ENCODE measurements at regions not wholly inside any gene's neighbourhood (a gene's known extent, or its start where the extent isn't known, plus 50 kb on each side); places are given as distances from the start of the nearest gene placed in this dataset.
"Not testable (repeated sequence)": the region's sequence is repeated elsewhere in the genome, so short reads cannot be mapped to it uniquely, and the experiment has no call there.

DNA sequence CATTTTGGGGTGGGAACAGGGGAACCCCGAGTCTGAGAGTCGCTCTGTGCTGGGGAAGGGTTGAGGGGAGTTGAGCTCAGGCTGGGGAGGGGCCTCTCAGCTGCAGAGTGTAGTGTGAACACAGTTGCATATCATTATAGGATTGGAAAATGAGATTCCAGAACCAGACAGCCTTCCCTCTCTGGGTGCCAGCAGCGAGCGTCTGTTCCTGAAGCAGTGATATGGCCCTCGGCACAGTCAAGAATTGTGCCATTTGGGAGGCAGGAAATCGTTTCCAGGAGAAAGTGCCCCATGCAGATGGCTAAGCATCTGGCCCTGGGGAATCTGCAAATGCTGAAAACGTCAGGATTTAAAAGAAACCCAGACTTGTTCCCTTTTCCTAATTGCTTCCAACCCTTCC lies 70.4 kb upstream of the SFSWAP start:
- Histone ChIP-seq H3K9ac (ENCODE audit: low read depth, low read length) (no peak overlapping the region), H3K9me3 (ENCODE audit: control insufficient read depth, insufficient read depth, low read length) (no peaks in the 10 kb centered on the region), H3K27ac (ENCODE audit: low read depth, low read length) (no peak overlapping the region), H3K4me3 (ENCODE audit: low read depth, low read length) (no peak overlapping the region), H3K27me3 (ENCODE audit: control insufficient read depth, insufficient read depth, low read length) (no peaks in the 10 kb centered on the region), H3K4me1 (ENCODE audit: control insufficient read depth, insufficient read depth, low read length) (peaks cover 12% of the 10 kb centered on the region), H3K36me3 (ENCODE audit: control insufficient read depth, insufficient read depth, low read length) (no peaks in the 10 kb centered on the region)

DNA sequence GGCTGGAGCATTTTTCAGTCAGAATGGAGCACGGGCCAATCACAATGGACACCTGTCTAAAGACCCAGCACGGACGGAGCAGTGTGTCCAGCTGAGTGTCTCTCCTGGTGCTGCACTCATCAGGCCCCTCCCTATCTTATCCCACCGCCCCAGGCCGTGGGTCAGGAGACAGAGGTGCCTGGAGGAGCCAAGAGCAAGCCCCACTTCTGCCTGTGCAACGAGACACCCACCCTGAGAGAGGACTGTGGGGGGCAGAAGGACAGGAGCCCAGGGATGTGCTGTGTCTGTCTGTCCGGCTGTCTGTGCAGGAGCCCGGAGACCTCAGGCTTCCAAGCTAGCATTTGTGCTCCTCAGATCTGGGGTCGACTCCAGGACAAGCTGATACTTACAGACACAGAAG lies 69.6 kb upstream of the SFSWAP start:
- H3K27ac ChIP-seq (ENCODE audit: low read depth, low read length) = no peak overlapping the region

DNA sequence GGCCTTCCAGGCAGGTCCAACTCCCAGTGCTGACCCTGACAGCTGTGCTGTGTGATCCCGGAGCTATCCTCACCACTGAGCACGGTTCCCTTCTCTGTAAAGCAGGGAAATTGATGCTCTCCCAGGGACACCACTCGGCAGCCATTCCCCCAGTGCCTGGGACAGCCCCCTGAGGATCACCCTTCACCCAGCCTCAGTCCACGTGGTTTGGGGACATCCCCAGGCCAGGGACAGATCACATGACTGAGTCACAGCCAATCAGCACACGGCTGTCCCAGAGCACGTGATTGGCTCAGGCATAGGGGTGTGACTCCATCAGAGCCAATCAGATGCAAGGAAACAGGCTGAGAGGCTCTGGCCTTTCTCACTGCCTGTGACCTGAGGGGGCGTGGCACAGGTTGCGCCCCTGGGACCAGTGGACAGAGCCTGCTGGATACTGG lies 68.8 kb upstream of the SFSWAP start:
- no peak overlapping the region for H3K27ac ChIP-seq (ENCODE audit: low read depth, low read length)
- no peak overlapping the region for H3K4me3 ChIP-seq (ENCODE audit: low read depth, low read length)
- peaks cover 21% of the 10 kb centered on the region for H3K4me1 ChIP-seq (ENCODE audit: control insufficient read depth, insufficient read depth, low read length)
- H3K36me3 ChIP-seq (ENCODE audit: control insufficient read depth, insufficient read depth, low read length) = no peaks in the 10 kb centered on the region
- H3K9ac ChIP-seq (ENCODE audit: low read depth, low read length) = no peak overlapping the region
- H3K27me3 ChIP-seq (ENCODE audit: control insufficient read depth, insufficient read depth, low read length) = no peaks in the 10 kb centered on the region
- H3K9me3 ChIP-seq (ENCODE audit: control insufficient read depth, insufficient read depth, low read length) = no peaks in the 10 kb centered on the region

More for the DNA sequence above, 69.6 kb upstream of the SFSWAP start:
- no peaks in the 10 kb centered on the region for H3K27me3 ChIP-seq (ENCODE audit: control insufficient read depth, insufficient read depth, low read length)
- no peak overlapping the region for H3K4me3 ChIP-seq (ENCODE audit: low read depth, low read length)
- peaks cover 19% of the 10 kb centered on the region for H3K4me1 ChIP-seq (ENCODE audit: control insufficient read depth, insufficient read depth, low read length)
- H3K9me3 ChIP-seq (ENCODE audit: control insufficient read depth, insufficient read depth, low read length) = no peaks in the 10 kb centered on the region
- no peak overlapping the region for H3K9ac ChIP-seq (ENCODE audit: low read depth, low read length)
- H3K36me3 ChIP-seq (ENCODE audit: control insufficient read depth, insufficient read depth, low read length) = no peaks in the 10 kb centered on the region

DNA sequence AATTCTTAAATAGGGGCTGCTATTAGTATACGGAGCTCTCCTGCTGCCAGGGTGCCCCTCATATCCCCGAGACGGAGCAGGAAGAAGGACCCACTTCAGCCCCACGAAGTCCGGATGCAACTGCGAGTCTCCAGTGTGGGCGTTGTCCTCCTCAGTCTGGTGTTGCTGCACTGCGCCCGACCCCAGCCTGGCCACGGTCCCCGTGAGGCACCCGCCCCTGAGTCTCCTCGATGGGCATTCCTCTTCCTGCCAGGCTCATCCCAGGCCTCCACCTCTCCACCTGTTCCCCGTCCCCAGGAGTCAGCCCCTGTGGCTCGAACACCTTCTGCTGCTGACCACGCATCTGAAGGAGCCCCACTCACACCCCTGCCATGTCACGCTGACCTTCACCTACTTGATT lies 68.1 kb upstream of the SFSWAP start:
- H3K4me1 ChIP-seq (ENCODE audit: control insufficient read depth, insufficient read depth, low read length) = peaks cover 21% of the 10 kb centered on the region
- H3K9ac ChIP-seq (ENCODE audit: low read depth, low read length) = no peak overlapping the region
- no peaks in the 10 kb centered on the region for H3K27me3 ChIP-seq (ENCODE audit: control insufficient read depth, insufficient read depth, low read length)
- H3K4me3 ChIP-seq (ENCODE audit: low read depth, low read length) = no peak overlapping the region
- no peaks in the 10 kb centered on the region for H3K9me3 ChIP-seq (ENCODE audit: control insufficient read depth, insufficient read depth, low read length)
- no peak overlapping the region for H3K27ac ChIP-seq (ENCODE audit: low read depth, low read length)
- no peaks in the 10 kb centered on the region for H3K36me3 ChIP-seq (ENCODE audit: control insufficient read depth, insufficient read depth, low read length)

DNA sequence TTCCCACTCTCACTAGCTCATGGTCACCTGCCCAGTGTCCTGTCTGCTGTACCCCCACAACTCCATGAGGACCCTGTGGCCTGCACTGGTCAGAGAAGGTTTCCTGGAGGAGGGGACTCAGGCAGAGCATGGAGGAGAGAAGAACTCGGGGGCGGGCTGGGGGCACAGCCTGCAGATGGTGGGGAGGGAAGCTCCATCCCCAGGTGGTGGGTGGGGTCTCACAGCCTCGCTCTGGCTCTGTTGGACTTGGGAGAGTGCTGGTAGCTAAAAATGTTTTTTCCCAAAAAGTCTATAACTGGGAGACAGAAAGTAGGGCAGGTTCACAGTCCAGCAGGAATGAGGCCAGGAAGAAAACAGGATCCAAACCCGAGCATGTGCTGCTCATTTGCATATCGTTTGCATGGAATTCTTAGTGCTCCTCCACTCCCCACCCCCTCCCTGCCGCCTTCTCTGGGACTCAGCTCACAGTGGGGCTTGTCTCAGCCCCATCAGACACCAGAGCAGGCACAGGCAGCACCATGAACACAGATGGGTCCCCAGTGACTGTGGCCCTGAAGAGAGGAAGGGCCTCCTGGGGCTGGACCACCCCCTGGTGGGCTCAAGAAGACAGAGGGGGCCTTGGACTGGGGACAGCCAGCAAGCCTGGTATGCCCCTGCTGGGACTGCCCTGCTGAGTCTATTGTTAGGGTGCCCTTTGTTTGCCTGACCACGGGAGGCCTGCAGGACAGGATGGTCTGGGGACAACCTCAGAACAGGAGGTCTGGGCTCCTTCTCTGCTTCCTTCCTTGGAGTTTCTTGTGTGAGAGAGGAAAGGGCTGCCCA lies 67.0 kb upstream of the SFSWAP start:
- Histone ChIP-seq H3K9me3 (ENCODE audit: control insufficient read depth, insufficient read depth, low read length) (no peaks in the 10 kb centered on the region), H3K27me3 (ENCODE audit: control insufficient read depth, insufficient read depth, low read length) (no peaks in the 10 kb centered on the region), H3K4me3 (ENCODE audit: low read depth, low read length) (no peak overlapping the region), H3K27ac (ENCODE audit: low read depth, low read length) (no peak overlapping the region), H3K4me1 (ENCODE audit: control insufficient read depth, insufficient read depth, low read length) (peaks cover 21% of the 10 kb centered on the region), H3K9ac (ENCODE audit: low read depth, low read length) (no peak overlapping the region), H3K36me3 (ENCODE audit: control insufficient read depth, insufficient read depth, low read length) (no peaks in the 10 kb centered on the region)

DNA sequence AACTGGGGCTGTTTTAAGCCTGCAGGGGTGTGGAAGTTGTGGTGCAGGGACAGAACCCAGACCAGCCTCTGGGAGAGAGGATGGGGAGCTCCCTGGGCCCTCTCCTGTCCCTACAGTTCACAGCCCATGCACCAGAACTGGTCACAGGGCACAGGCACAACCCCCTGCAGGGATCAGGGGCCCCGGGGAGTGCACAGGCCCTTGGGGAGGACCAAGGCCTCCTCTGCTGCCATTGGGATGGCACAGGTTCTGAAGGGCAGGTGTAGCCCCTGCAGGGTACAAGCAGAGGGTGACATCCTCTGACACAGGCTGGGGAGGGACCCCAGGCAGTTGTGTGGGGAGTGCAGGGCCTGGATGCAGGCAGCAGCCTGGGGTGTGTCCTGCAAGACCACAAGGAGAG lies 66.4 kb upstream of the SFSWAP start:
- H3K4me3 ChIP-seq (ENCODE audit: low read depth, low read length) = no peak overlapping the region
- no peak overlapping the region for H3K27ac ChIP-seq (ENCODE audit: low read depth, low read length)
- H3K36me3 ChIP-seq (ENCODE audit: control insufficient read depth, insufficient read depth, low read length) = no peaks in the 10 kb centered on the region
- H3K27me3 ChIP-seq (ENCODE audit: control insufficient read depth, insufficient read depth, low read length) = no peaks in the 10 kb centered on the region
- no peaks in the 10 kb centered on the region for H3K9me3 ChIP-seq (ENCODE audit: control insufficient read depth, insufficient read depth, low read length)
- peaks cover 21% of the 10 kb centered on the region for H3K4me1 ChIP-seq (ENCODE audit: control insufficient read depth, insufficient read depth, low read length)
- no peak overlapping the region for H3K9ac ChIP-seq (ENCODE audit: low read depth, low read length)

DNA sequence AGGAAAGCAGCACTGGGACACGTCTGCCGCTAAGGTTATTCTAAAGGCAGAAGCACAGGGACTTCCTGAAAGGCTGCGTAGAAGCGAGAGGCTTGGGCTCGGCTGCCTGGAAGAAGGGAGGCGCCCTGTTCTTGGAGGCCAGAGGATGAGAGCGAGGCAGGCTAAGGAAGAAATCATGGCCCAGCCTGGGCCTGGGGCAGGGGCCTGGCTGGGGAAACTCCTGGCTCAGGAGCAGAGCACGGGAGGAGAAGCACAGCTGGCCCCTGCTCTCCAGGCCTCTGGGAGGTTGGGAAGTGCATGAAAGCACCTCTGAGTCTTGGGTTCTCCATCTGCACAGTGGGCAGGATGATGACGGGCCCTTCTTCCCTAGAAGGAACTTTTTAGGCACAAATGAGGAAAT lies 66.0 kb upstream of the SFSWAP start:
- H3K27ac ChIP-seq (ENCODE audit: low read depth, low read length); H3K9me3 ChIP-seq (ENCODE audit: control insufficient read depth, insufficient read depth, low read length); H3K36me3 ChIP-seq (ENCODE audit: control insufficient read depth, insufficient read depth, low read length); H3K9ac ChIP-seq (ENCODE audit: low read depth, low read length); H3K27me3 ChIP-seq (ENCODE audit: control insufficient read depth, insufficient read depth, low read length); H3K4me3 ChIP-seq (ENCODE audit: low read depth, low read length): not testable (repeated sequence)
- H3K4me1 ChIP-seq (ENCODE audit: control insufficient read depth, insufficient read depth, low read length) = peaks cover 21% of the 10 kb centered on the region

DNA sequence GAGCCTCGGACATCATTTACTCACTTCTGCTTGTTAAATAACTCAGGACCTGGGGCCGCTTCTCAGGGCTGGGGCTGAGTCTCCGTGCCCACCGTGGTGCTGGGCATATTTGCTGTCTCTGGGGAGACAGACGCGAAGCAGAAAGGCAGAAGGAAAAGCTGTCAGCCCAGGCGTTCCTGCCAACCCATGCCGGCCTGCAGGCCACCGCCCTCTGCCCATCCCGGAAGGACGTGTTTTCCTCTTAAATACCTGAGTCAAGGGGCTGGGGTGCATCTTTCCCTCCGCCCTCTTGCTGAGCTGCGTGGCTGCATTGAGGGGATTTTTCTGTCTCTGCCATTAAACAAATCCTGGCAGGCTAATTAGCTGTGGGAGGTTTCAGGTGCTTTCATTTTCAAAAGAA lies 65.3 kb upstream of the SFSWAP start:
- H3K9ac ChIP-seq (ENCODE audit: low read depth, low read length); H3K4me3 ChIP-seq (ENCODE audit: low read depth, low read length); H3K36me3 ChIP-seq (ENCODE audit: control insufficient read depth, insufficient read depth, low read length); H3K9me3 ChIP-seq (ENCODE audit: control insufficient read depth, insufficient read depth, low read length); H3K27me3 ChIP-seq (ENCODE audit: control insufficient read depth, insufficient read depth, low read length); H3K27ac ChIP-seq (ENCODE audit: low read depth, low read length): not testable (repeated sequence)
- H3K4me1 ChIP-seq (ENCODE audit: control insufficient read depth, insufficient read depth, low read length) = peaks cover 21% of the 10 kb centered on the region

DNA sequence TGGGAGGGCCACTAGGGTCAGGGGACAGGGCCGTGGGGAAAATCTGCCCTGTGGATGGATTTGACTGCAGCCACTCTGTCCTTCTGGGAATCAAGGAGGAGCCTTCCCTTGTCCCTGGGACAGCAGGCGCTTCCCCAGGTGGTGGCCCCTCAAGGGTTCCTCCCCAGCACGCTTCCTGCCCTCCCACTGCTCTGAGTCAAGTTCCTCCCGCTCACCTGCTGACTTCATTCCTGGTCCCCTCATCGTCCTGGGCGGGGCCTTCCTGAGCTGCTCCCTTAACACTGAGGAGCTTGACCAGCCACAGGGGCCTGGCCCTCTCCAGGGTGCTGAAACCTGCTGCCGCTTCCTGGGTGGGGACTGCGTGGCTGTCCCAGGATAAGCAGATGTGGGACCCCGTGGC lies 64.4 kb upstream of the SFSWAP start:
- not testable (repeated sequence) for H3K9ac ChIP-seq (ENCODE audit: low read depth, low read length); H3K9me3 ChIP-seq (ENCODE audit: control insufficient read depth, insufficient read depth, low read length); H3K36me3 ChIP-seq (ENCODE audit: control insufficient read depth, insufficient read depth, low read length); H3K4me3 ChIP-seq (ENCODE audit: low read depth, low read length); H3K27me3 ChIP-seq (ENCODE audit: control insufficient read depth, insufficient read depth, low read length)
- Histone ChIP-seq H3K4me1 (ENCODE audit: control insufficient read depth, insufficient read depth, low read length) (peaks cover 21% of the 10 kb centered on the region), H3K27ac (ENCODE audit: low read depth, low read length) (peak overlapping the region; percentile 12)

DNA sequence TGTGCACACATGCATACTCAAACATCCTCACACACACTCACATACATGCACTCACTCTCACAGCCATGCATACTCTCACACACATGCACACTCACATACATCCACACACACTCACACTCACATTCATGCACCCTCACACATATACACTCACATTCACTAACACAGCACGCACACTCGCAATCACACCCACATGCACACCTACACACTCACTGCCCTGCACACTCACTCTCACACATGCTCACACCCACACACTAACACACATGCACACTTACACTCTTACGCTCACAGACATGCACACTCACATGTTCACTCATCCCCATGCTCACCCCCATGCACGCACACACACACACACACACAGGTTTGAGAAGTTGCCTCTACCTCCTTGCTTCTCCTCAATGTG lies 63.2 kb upstream of the SFSWAP start:
- Histone ChIP-seq H3K9ac (ENCODE audit: low read depth, low read length) (no peak overlapping the region), H3K4me3 (ENCODE audit: low read depth, low read length) (no peak overlapping the region), H3K27ac (ENCODE audit: low read depth, low read length) (no peak overlapping the region), H3K36me3 (ENCODE audit: control insufficient read depth, insufficient read depth, low read length) (no peaks in the 10 kb centered on the region), H3K27me3 (ENCODE audit: control insufficient read depth, insufficient read depth, low read length) (no peaks in the 10 kb centered on the region), H3K9me3 (ENCODE audit: control insufficient read depth, insufficient read depth, low read length) (no peaks in the 10 kb centered on the region), H3K4me1 (ENCODE audit: control insufficient read depth, insufficient read depth, low read length) (peaks cover 21% of the 10 kb centered on the region)

DNA sequence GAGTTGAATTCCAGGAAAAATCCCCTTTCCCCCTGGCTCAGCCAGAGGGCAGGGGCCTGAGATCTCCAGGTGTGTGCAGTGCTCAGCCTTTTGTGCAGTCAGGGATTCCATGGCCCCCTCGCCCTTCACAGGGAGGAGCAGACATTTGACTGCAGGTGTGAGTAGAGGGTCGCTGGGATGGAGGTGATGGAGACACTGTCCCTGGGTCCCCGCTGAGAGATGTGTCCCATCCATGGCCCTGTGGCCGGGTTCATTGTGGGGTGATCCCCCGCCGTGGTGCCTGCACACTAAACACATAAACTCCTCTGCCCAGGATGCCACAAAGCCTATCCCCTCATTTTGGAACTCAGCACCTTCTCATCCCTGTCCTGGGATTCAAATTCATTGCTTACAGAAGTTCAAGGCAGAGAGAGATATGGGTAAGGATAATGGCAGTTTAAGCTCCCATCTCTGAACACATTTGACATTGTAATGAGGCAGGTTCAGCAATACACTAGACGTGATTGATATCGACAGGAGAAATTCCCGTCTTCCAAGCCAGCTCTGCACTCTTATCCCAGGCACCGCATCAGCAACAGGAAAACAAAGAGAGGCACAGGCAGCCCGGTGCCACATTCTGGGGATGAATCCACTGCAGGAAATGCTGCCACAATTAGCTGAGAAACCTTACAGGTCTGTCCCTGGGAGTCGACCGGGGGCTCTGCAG lies 55.3 kb upstream of the SFSWAP start:
- not testable (repeated sequence) for H3K4me1 ChIP-seq (ENCODE audit: control insufficient read depth, insufficient read depth, low read length); H3K27ac ChIP-seq (ENCODE audit: low read depth, low read length); H3K4me3 ChIP-seq (ENCODE audit: low read depth, low read length); H3K27me3 ChIP-seq (ENCODE audit: control insufficient read depth, insufficient read depth, low read length); H3K9ac ChIP-seq (ENCODE audit: low read depth, low read length); H3K36me3 ChIP-seq (ENCODE audit: control insufficient read depth, insufficient read depth, low read length); H3K9me3 ChIP-seq (ENCODE audit: control insufficient read depth, insufficient read depth, low read length)

Measured in HUES48 (cell line).